NCI-H2107 treated with DMSO at 0.1 percent for 48 hours (cell line): ENCODE measurements at regions not wholly inside any gene's neighbourhood (a gene's known extent, or its start where the extent isn't known, plus 50 kb on each side); places are given as distances from the start of the nearest gene placed in this dataset.

Experiments
- DNase-seq: peaks from one replicate; lab custom pipeline; 2025; ENCODE audit not compliant: unreplicated experiment; lab: John Stamatoyannopoulos, UW

- no peak for DNase-seq
Observed at GRCh38 chr22:45094825-45095224, 68.9 kb upstream of the NUP50 start.

GRCh38 chr22:45096256-45096907, 67.3 kb upstream of the NUP50 start:
- DNase-seq = peak; percentile 58

GRCh38 chr22:45097061-45097460, 66.7 kb upstream of the NUP50 start:
- DNase-seq = no peak

GRCh38 chr22:45098056-45098455, 65.7 kb upstream of the NUP50 start:
- no peak for DNase-seq

DNA sequence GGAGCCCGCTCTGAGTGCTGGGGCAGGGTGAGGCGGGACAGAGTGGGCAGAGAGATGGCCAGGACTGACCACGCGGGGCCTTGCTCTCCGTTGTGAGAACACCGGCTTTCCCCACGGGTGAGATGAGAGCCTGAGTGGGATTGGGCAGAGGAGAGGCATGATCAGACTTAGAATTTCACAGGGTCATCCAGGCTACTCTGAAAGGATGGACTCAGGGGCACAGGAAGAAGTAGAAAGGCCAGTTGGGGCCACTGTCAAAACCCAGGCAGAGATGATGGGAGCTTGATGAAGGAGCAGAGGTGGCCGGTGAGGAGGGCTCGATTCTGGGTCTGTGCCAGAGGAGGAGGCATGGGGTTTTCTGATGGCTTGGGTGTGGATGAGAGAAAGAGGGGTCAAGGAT, 63.8 kb upstream of the NUP50 start:
- DNase-seq = no peak

- no peak for DNase-seq
Observed at GRCh38 chr22:45101515-45102227, 62.1 kb upstream of the NUP50 start.

GRCh38 chr22:45102896-45103420, 60.8 kb upstream of the NUP50 start:
- no peak for DNase-seq

DNA sequence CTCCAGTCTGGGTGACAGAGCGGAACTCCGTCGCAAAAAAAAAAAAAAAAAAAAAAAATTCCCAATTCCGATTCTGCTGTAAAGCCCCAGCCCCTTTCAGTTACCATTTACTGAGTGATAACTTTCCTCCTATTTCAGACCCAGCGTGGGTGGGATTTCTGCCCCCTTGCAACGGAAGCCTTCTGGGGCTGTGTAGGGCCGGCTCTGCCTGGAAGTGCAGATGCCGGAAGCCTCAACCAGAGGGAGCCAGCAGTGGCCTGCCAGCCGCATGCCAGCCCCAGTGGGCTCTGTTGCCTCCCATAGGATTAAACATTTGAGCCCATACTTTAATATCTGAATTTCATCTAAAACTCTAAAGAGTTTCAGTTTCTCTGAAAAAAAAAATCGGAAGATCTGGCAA, 60.0 kb upstream of the NUP50 start:
- no peak for DNase-seq

DNA sequence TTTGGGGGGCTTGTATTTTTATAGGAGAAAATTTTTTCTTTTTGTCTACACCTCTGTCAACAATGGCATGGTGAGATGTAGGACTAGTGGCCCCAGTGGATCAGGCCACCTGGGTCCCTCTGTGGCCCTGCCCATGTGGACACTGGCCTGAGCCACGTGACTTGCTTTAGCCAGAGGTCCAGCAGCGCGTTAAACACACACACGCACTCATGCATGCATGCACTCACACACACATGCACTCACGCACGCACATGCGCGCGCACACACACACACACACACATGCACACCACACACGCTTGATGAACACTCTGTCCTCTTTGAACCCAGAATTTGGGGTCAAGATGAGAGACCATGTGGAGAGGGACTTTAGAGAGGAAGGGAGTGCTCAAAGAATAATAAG, 59.4 kb upstream of the NUP50 start:
- DNase-seq = no peak

GRCh38 chr22:45105281-45105702, 58.4 kb upstream of the NUP50 start:
- no peak for DNase-seq

DNA sequence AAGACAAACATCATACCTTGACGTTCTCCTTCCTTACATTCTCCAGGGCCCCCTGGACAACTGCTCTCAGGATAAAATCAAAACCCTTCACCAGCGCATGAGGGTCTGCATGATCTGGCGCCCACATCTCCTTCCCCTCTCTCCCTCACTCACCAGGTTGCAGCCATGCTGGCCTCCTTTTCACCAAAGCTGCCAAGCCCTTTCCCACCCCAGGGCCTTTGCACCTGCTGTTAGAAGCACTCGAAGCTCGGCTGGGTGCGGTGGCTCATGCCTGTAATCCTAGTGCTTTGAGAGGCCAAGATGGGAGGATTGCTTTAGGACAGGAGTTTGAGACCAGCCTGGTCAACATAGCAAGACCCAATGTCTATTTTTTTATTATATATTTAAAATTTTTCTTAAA, 56.1 kb upstream of the NUP50 start:
- no peak for DNase-seq

GRCh38 chr22:45112136-45112879, 51.4 kb upstream of the NUP50 start:
- no peak for DNase-seq
